Endothelial cell of umbilical vein (primary cell): ENCODE measurements at regions not wholly inside any gene's neighbourhood (a gene's known extent, or its start where the extent isn't known, plus 50 kb on each side); places are given as distances from the start of the nearest gene placed in this dataset.

ENCODE experiments used
- CTCF ChIP-seq, 2 donors: IDR thresholded peaks; 1 replicate in 1 of 2; 2 replicates in 1 of 2; pipeline ENCODE4 v1.5.1; 2011; ENCODE audit warnings: low read length in 2 of 2, mild to moderate bottlenecking in 2 of 2, moderate library complexity in 2 of 2, control low read depth in 1 of 2, inconsistent platforms in 1 of 2, low read depth in 1 of 2; ENCODE audit not compliant: insufficient read depth in 1 of 2; ENCODE audit errors: extremely low read depth in 1 of 2
- EZH2 ChIP-seq: IDR thresholded peaks from 2 replicates; pipeline ENCODE4 v1.6.1; 2012; ENCODE audit warnings: borderline replicate concordance, low read depth, mild to moderate bottlenecking, moderate library complexity, low read length, inconsistent platforms; ENCODE audit not compliant: severe bottlenecking
- MAX ChIP-seq: IDR thresholded peaks from 2 replicates; pipeline ENCODE4 v1.6.1; 2011; ENCODE audit not compliant: insufficient read depth, insufficient read length
- MYC ChIP-seq: IDR thresholded peaks from one replicate; pipeline ENCODE4 v1.6.1; 2011; ENCODE audit warnings: mild to moderate bottlenecking, low read depth, low read length
- POLR2A ChIP-seq: IDR thresholded peaks from 2 replicates; pipeline ENCODE4 v1.6.1; 2012; ENCODE audit warnings: low read depth, mild to moderate bottlenecking, control low read depth, low read length
- POLR2AphosphoS5 ChIP-seq: IDR thresholded peaks from 2 replicates; pipeline ENCODE4 v1.6.1; 2012; ENCODE audit warnings: low read depth, mild to moderate bottlenecking, control low read depth, low read length, moderate library complexity; ENCODE audit not compliant: insufficient read depth

GRCh38 chr5:14089198-14089597 is 53.9 kb upstream of the TRIO start:
- TF ChIP-seq MAX = no peak
- no peak for TF ChIP-seq CTCF (IDR thresholded peaks at IDR 0.05; ENCODE audit: extremely low read depth in 1 of 2, insufficient read depth in 1 of 2, low read depth in 1 of 2, low read length in 2 of 2)
- TF ChIP-seq POLR2A = no peak
- TF ChIP-seq EZH2 = no peak
- TF ChIP-seq POLR2AphosphoS5 = no peak
- TF ChIP-seq MYC = no peak
